ENCODE measurements at regions not wholly inside any gene's neighbourhood (a gene's known extent, or its start where the extent isn't known, plus 50 kb on each side); places are given as distances from the start of the nearest gene placed in this dataset.

DNA sequence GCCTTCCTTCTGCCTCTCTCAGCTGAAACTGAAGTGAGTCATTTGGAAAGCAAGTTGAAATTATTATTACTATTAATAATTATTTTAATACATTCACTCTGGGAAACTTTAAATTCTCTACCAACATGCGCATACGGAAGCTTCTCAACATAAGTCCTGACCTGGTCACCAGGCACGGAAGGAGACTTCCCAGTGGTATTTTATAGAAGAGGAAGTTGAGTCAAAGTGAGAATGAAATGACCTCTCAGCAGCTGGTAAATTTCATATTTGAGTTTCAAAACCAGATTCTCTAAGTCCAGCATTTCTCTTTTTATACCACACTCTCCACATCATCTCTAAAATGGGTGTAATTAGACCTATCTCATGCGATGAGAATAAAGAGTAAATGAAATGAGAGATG, 747.4 kb downstream of the VRK1 start:
- Histone ChIP-seq H3K9me3 (no peaks in the 10 kb centered on the region), H3K36me3 (ENCODE audit: control insufficient read depth in 2 of 2, extremely low read depth in 1 of 2, insufficient read depth in 1 of 2, low read length in 1 of 2) (no peaks in the 10 kb centered on the region), H3K27me3 (replicated peaks in 1 of 2; ENCODE audit: control insufficient read depth in 2 of 2, extremely low read depth in 1 of 2, insufficient read depth in 2 of 2, low read length in 1 of 2) (no peaks in the 10 kb centered on the region), H3K4me3 (ENCODE audit: control insufficient read depth in 1 of 2, extremely low read depth in 1 of 2, low read length in 1 of 2) (no peak overlapping the region), H3K4me1 (ENCODE audit: control insufficient read depth in 1 of 2, extremely low read depth in 1 of 2, insufficient read depth in 2 of 2, low read length in 2 of 2) (peaks cover 3 to 9% of the 10 kb centered on the region in 2 experiments), H3K27ac (ENCODE audit: low read length) (no peak overlapping the region)
- Mint-ChIP-seq H3K9me3 (no peaks in the 10 kb centered on the region), H3K27me3 (no peaks in the 10 kb centered on the region), H3K4me1 (peaks cover 20 to 22% (median 21%) of the 10 kb centered on the region in 3 donors), H3K4me3 (no peak overlapping the region), H3K27ac (peak overlapping the region in 1 of 2 donors; percentile 66), H3K36me3 (no peaks in the 10 kb centered on the region)
- CTCF ChIA-PET, result interaction anchor here (0.7 kb wide), 2 partner anchors 53 to 153 kb away, joined by 3 to 7 read pairs; no protein-coding TSS in a partner anchor
- no CpG with 5 or more reads among the region's 4 CpGs for WGBS (ENCODE audit: insufficient coverage)
- POLR2A ChIA-PET, result no interaction called here
- ATAC-seq (replicated peaks in 1 of 4) (no peak), DNase-seq (no peak)

DNA sequence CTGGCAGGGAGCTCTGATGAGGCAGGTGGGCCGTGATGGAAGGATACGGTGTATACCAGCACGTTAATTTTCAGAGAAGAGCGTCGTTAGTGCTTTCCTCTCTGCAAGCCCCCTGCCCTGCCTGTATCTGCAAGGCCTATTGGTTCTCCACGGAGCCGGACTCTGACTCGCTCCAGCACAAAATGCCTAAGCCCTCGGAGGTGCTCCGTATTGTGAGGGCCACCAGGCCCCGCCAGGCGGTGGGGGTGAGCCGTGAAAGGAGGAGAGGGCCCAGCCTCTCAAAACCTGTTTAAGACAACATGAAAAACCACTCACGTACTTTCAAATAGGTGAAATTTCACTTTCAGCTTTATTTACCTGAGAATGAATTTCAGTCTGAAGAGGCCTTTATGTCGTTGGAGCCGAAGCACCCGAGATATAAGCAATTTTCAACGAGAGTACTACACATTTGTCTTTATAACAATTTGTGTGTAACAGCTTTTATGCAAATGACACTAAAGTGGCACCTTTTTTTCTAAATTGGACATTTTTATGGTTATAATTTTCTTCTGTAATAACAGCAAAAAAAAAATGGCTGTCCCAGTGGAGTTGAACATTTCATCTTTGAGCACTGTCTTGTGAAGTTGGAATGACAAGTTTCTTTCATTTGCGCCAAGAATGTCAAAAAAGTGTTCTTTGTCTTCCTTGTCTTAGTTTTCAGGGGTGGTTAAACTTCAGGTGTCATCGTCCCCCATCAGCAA, 749.5 kb downstream of the VRK1 start:
- POLR2A ChIA-PET, result no interaction called here
- Histone ChIP-seq H3K27ac (ENCODE audit: low read length) (no peak overlapping the region), H3K36me3 (ENCODE audit: control insufficient read depth in 2 of 2, extremely low read depth in 1 of 2, insufficient read depth in 1 of 2, low read length in 1 of 2) (no peaks in the 10 kb centered on the region), H3K4me3 (ENCODE audit: control insufficient read depth in 1 of 2, extremely low read depth in 1 of 2, low read length in 1 of 2) (no peak overlapping the region), H3K4me1 (ENCODE audit: control insufficient read depth in 1 of 2, extremely low read depth in 1 of 2, insufficient read depth in 2 of 2, low read length in 2 of 2) (peaks cover 3 to 9% of the 10 kb centered on the region in 2 experiments), H3K9me3 (no peaks in the 10 kb centered on the region), H3K27me3 (replicated peaks in 1 of 2; ENCODE audit: control insufficient read depth in 2 of 2, extremely low read depth in 1 of 2, insufficient read depth in 2 of 2, low read length in 1 of 2) (no peaks in the 10 kb centered on the region)
- no peaks in the 10 kb centered on the region for H3K27me3 Mint-ChIP-seq
- no peak overlapping the region for H3K4me3 Mint-ChIP-seq
- ATAC-seq (replicated peaks in 1 of 4) (no peak), DNase-seq (no peak)
- H3K4me1 Mint-ChIP-seq, result peaks cover 18 to 21% (median 19%) of the 10 kb centered on the region in 3 donors
- H3K27ac Mint-ChIP-seq, result no peak overlapping the region
- CTCF ChIA-PET, result no interaction called here
- H3K36me3 Mint-ChIP-seq, result no peaks in the 10 kb centered on the region
- whole genome bisulfite sequencing (ENCODE audit: insufficient coverage), result 98% methylated on average over 12 of the region's 20 CpGs
- no peaks in the 10 kb centered on the region for H3K9me3 Mint-ChIP-seq

DNA sequence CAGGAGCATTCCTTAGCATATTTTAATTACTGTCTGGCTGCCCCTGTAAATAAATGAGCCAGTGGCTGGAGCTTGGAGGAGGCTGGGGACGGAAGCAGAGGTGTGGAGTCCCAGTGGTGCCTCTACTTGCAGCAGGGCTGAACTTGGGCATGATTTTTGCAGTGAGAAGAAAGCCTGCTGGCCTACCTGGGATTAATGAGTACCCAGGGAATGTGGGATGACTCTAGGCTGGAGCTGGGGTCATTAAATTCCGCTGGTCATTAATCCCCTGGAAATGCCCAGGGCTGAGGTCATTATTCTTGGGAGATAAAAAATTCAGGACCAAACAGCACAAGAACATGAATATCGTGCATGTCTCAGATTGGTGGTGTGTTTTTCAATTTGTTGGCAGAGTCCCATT, 753.3 kb downstream of the VRK1 start:
- 91% methylated on average over 1 of the region's 3 CpGs for WGBS (ENCODE audit: insufficient coverage)
- Mint-ChIP-seq H3K4me3 (no peak overlapping the region), H3K4me1 (peaks cover 0 to 6% (median 0%) of the 10 kb centered on the region in 3 donors), H3K9me3 (no peaks in the 10 kb centered on the region), H3K27me3 (no peaks in the 10 kb centered on the region), H3K27ac (no peak overlapping the region), H3K36me3 (no peaks in the 10 kb centered on the region)
- no peaks in the 10 kb centered on the region for H3K4me1 ChIP-seq (ENCODE audit: control insufficient read depth in 1 of 2, extremely low read depth in 1 of 2, insufficient read depth in 2 of 2, low read length in 2 of 2)
- no peaks in the 10 kb centered on the region for H3K9me3 ChIP-seq
- ChIA-PET POLR2A (no interaction called here), CTCF (no interaction called here)
- no peak overlapping the region for H3K27ac ChIP-seq (ENCODE audit: low read length)
- H3K27me3 ChIP-seq (replicated peaks in 1 of 2; ENCODE audit: control insufficient read depth in 2 of 2, extremely low read depth in 1 of 2, insufficient read depth in 2 of 2, low read length in 1 of 2), result no peaks in the 10 kb centered on the region
- ATAC-seq (replicated peaks in 1 of 4) (no peak), DNase-seq (no peak)
- no peak overlapping the region for H3K4me3 ChIP-seq (ENCODE audit: control insufficient read depth in 1 of 2, extremely low read depth in 1 of 2, low read length in 1 of 2)
- no peaks in the 10 kb centered on the region for H3K36me3 ChIP-seq (ENCODE audit: control insufficient read depth in 2 of 2, extremely low read depth in 1 of 2, insufficient read depth in 1 of 2, low read length in 1 of 2)

DNA sequence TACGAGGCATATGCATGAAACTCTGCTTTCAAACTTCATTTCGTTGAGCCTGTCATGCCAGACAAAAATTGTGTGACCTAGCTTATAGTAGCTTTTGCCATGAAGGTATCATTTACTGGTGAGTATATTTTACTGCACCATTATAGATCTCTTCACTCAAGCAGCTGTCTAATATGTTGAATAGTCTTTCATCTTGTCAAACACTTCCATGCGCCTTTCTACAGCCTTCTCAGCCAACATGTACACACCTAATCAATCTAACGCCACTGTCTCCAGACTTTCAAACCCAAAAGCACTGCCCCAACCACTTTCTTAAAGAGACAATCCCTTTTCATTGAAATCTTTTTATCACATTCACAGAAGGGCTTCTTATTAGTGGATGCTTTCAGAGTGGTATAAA, 757.4 kb downstream of the VRK1 start:
- H3K36me3 ChIP-seq (ENCODE audit: control insufficient read depth in 2 of 2, extremely low read depth in 1 of 2, insufficient read depth in 1 of 2, low read length in 1 of 2), result no peaks in the 10 kb centered on the region
- ATAC-seq (replicated peaks in 1 of 4), result no peak
- H3K4me1 ChIP-seq (ENCODE audit: control insufficient read depth in 1 of 2, extremely low read depth in 1 of 2, insufficient read depth in 2 of 2, low read length in 2 of 2), result no peaks in the 10 kb centered on the region
- no peaks in the 10 kb centered on the region for H3K27me3 Mint-ChIP-seq
- H3K27ac Mint-ChIP-seq, result no peak overlapping the region
- H3K27me3 ChIP-seq (replicated peaks in 1 of 2; ENCODE audit: control insufficient read depth in 2 of 2, extremely low read depth in 1 of 2, insufficient read depth in 2 of 2, low read length in 1 of 2), result no peaks in the 10 kb centered on the region
- 100% methylated on average over 1 of the region's 4 CpGs for WGBS (ENCODE audit: insufficient coverage)
- no peak for DNase-seq
- H3K9me3 ChIP-seq, result no peaks in the 10 kb centered on the region
- ChIA-PET CTCF (no interaction called here), POLR2A (no interaction called here)
- H3K36me3 Mint-ChIP-seq, result peaks cover 7% of the 10 kb centered on the region
- no peak overlapping the region for H3K27ac ChIP-seq (ENCODE audit: low read length)
- peaks cover 0 to 9% (median 8%) of the 10 kb centered on the region in 3 donors for H3K9me3 Mint-ChIP-seq
- H3K4me3 Mint-ChIP-seq, result no peak overlapping the region
- H3K4me3 ChIP-seq (ENCODE audit: control insufficient read depth in 1 of 2, extremely low read depth in 1 of 2, low read length in 1 of 2), result no peak overlapping the region
- no peaks in the 10 kb centered on the region for H3K4me1 Mint-ChIP-seq

DNA sequence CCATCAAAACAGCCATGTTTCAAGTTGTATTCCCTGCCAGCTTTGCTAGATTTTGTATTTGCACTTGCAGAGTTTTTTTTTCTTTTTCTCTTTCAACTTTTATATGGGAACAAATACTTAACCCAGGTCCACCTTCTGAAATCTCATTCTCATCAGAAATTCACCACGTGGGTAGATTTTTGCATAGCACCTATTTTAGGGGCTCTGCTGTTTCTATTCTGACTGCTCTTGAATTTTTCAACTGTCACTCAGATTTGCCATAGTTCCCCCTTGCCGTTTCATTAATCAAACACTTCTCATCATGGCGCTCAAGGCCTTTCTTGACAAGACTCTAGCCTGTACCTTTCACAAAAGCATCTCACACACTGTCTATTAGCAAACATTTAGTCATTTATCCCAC, 767.2 kb downstream of the VRK1 start:
- Histone ChIP-seq H3K4me1 (ENCODE audit: control insufficient read depth in 1 of 2, extremely low read depth in 1 of 2, insufficient read depth in 2 of 2, low read length in 2 of 2) (no peaks in the 10 kb centered on the region), H3K36me3 (ENCODE audit: control insufficient read depth in 2 of 2, extremely low read depth in 1 of 2, insufficient read depth in 1 of 2, low read length in 1 of 2) (no peaks in the 10 kb centered on the region), H3K27ac (ENCODE audit: low read length) (no peak overlapping the region), H3K27me3 (replicated peaks in 1 of 2; ENCODE audit: control insufficient read depth in 2 of 2, extremely low read depth in 1 of 2, insufficient read depth in 2 of 2, low read length in 1 of 2) (no peaks in the 10 kb centered on the region), H3K9me3 (no peaks in the 10 kb centered on the region), H3K4me3 (ENCODE audit: control insufficient read depth in 1 of 2, extremely low read depth in 1 of 2, low read length in 1 of 2) (no peak overlapping the region)
- DNase-seq (no peak), ATAC-seq (replicated peaks in 1 of 4) (no peak)
- no peak overlapping the region for H3K4me3 Mint-ChIP-seq
- CTCF ChIA-PET, result no interaction called here
- POLR2A ChIA-PET, result no interaction called here
- no peaks in the 10 kb centered on the region for H3K4me1 Mint-ChIP-seq
- H3K9me3 Mint-ChIP-seq, result peaks cover 5 to 18% (median 11%) of the 10 kb centered on the region in 3 donors
- 76% methylated on average over 3 of the region's 3 CpGs for WGBS (ENCODE audit: insufficient coverage)
- H3K27ac Mint-ChIP-seq, result no peak overlapping the region
- H3K36me3 Mint-ChIP-seq, result peaks cover 11% of the 10 kb centered on the region
- H3K27me3 Mint-ChIP-seq, result peaks cover 0 to 2% of the 10 kb centered on the region in 2 donors

DNA sequence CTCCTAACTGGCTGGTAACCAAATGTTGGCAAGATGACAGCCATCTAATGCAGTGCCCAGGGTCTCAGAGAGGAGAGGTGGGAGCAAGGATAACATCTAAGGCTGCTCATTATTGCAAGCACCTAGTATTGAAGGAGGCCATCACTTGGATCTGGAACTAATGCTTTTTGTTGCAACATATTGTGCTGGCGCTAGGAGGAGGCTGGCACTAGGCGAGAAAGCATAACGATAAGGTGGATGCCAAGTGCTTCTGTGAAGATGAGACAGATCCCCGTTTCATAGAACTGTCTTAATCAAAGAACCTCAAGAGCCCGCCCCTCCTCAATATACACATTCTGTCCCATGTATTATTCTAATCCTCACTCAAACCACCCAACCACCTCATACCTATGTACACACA, 774.0 kb downstream of the VRK1 start:
- ChIA-PET CTCF (no interaction called here), POLR2A (no interaction called here)
- Histone ChIP-seq H3K4me3 (ENCODE audit: control insufficient read depth in 1 of 2, extremely low read depth in 1 of 2, low read length in 1 of 2) (no peak overlapping the region), H3K4me1 (ENCODE audit: control insufficient read depth in 1 of 2, extremely low read depth in 1 of 2, insufficient read depth in 2 of 2, low read length in 2 of 2) (no peaks in the 10 kb centered on the region), H3K9me3 (no peaks in the 10 kb centered on the region), H3K27ac (ENCODE audit: low read length) (no peak overlapping the region), H3K27me3 (replicated peaks in 1 of 2; ENCODE audit: control insufficient read depth in 2 of 2, extremely low read depth in 1 of 2, insufficient read depth in 2 of 2, low read length in 1 of 2) (no peaks in the 10 kb centered on the region), H3K36me3 (ENCODE audit: control insufficient read depth in 2 of 2, extremely low read depth in 1 of 2, insufficient read depth in 1 of 2, low read length in 1 of 2) (no peaks in the 10 kb centered on the region)
- peaks cover 5% of the 10 kb centered on the region for H3K36me3 Mint-ChIP-seq
- 100% methylated on average over 2 of the region's 5 CpGs for WGBS (ENCODE audit: insufficient coverage)
- peaks cover 3 to 6% (median 5%) of the 10 kb centered on the region in 3 donors for H3K4me1 Mint-ChIP-seq
- peaks cover 4 to 14% (median 10%) of the 10 kb centered on the region in 3 donors for H3K9me3 Mint-ChIP-seq
- ATAC-seq (replicated peaks in 1 of 4) (no peak), DNase-seq (no peak)
- H3K27me3 Mint-ChIP-seq, result no peaks in the 10 kb centered on the region
- no peak overlapping the region for H3K4me3 Mint-ChIP-seq
- H3K27ac Mint-ChIP-seq, result no peak overlapping the region
